Renal cortical epithelial cell (primary cell): ENCODE measurements at regions not wholly inside any gene's neighbourhood (a gene's known extent, or its start where the extent isn't known, plus 50 kb on each side); places are given as distances from the start of the nearest gene placed in this dataset.
"Not testable (repeated sequence)": the region's sequence is repeated elsewhere in the genome, so short reads cannot be mapped to it uniquely, and the experiment has no call there.

Experiments
- DNase-seq: peaks from one replicate; pipeline ENCODE4 v3.0.0-alpha.2; 2011; ENCODE audit warnings: low read depth

DNA sequence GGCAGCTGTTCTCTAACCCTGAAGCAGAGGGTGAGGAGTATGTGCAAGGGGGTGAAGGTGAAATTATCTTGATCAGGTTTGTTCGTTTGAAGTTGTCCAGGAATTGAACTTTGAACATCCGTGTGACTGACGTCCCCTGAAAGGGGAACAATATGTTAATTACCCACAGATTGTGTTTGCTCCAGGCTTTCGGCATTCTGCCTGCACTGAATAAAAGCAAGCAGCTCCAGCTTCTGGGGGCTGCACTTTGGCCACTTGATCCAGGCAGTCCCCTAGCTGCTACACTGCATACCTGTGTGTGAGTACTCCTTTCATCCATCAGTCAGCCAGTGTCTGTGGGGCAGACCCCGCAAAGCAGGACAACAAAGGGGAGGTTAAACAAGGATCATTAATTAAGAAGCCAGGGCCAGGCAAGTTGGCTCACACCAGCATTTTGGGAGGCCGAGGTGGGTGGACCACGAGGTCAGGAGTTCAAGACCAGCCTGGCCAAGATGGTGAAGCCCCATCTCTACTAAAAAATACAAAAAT is 104.8 kb upstream of the BTN3A2 start:
- DNase-seq, result no peak

DNA sequence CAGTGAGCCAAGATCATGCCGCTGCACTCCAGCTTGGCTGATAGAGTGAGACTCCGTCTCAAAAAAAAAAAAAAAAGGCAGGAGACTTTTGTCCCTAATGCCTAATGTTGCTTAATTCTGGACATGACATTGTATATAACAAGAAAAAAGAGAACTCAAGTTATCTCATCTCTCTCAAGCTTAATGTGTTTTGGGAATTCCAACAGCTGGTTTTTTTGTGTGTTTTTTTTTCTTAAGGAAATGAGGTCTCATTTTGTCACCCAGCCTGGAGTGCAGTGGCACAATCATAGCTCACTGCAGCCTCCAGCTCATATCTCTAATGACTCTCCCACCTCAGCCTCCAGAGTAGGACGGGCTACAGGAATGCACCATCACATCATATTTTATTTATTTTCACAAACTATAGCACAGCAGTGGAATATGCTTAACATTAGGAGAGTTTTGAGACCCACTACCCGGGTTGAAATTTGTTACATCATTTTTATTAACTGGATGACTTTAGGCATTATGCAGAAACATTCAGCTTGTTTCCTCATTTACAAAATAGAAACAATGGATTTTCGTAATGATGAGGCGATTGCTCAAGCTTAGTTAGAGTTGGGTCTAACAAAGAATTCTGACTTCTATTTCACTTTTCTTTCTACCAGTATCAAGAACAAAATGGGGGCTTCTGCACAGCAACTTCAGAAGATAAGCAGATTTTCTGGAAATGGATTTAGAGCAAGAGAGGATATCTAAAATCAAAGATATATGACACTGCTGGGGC is 104.1 kb upstream of the BTN3A2 start:
- DNase-seq, result no peak

DNA sequence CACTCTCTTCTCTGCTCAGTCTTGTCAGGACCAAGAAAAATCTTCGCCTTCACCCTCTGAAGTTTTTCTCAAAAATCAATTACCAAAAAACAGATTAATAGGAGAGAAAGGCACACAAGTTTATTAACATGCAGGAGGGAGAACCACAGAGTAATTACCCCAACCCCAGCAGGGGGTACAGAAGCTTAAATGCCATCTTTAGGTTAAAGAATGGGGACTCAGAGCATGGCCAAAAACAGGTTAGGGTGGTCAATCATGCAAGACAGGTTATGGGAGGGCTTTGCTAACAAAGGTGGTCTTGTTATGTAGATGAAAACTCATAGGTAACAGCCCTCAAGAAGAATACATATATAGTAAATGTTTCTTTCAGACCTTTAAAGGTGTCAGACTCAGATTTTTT is 100.5 kb upstream of the BTN3A2 start:
- no peak for DNase-seq

DNA sequence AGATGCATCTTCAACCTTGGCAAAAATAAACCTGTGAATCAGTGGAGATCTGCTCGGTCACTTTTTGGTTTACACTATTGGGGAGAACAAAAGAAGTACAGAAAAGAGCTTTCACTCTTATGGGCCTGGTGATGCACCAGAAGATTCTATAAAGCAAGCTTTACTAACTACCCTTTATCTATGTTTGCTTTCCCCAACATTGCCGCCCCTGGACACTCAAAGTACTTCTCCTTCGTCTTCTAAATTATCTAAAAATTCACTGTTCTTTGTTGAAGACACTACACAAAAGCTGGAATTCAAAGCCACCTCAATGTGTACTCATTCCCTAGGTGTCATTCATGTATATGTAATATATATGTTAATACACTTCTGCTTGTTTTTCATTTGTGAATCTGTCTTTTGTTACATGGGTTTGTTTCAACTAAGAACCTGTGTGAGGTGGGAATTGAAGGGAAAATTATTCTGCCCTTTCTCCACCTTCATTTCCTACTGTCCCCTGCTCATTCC is 97.9 kb upstream of the BTN3A2 start:
- no peak for DNase-seq

DNA sequence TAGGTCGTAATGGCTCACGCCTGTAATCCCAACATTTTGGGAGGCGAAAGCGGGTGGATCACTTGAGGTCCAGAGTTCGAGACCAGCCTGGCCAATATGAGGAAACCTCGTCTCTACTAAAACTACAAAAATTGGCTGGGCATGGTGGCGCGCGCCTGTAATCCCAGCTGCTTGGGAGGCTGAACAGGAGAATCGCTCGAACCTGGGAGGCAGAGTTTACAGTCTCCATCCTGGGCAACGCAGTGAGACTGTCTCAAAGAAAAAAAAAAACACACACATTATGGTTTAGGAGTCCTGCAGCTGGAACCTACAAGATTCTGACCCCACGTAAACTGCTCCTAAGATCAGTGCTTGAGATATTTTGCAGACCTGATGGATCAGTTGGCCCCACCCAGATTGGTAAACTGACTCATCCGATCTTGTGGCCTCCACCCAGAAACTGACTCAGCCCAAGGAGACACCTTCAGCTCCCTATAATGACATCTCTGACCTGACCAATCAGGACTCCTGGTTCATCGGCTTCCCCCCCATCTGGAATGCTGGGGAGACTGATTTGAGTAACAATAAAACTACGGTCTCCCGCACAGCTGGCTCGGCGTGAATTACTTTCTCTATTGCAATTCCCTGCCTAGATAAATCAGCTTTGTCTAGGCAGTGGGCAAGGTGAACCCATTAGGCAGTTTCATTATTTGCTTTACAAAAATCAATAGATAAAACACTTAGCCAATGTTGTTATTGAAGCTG is 96.2 kb upstream of the BTN3A2 start:
- peak; percentile 37 for DNase-seq

DNA sequence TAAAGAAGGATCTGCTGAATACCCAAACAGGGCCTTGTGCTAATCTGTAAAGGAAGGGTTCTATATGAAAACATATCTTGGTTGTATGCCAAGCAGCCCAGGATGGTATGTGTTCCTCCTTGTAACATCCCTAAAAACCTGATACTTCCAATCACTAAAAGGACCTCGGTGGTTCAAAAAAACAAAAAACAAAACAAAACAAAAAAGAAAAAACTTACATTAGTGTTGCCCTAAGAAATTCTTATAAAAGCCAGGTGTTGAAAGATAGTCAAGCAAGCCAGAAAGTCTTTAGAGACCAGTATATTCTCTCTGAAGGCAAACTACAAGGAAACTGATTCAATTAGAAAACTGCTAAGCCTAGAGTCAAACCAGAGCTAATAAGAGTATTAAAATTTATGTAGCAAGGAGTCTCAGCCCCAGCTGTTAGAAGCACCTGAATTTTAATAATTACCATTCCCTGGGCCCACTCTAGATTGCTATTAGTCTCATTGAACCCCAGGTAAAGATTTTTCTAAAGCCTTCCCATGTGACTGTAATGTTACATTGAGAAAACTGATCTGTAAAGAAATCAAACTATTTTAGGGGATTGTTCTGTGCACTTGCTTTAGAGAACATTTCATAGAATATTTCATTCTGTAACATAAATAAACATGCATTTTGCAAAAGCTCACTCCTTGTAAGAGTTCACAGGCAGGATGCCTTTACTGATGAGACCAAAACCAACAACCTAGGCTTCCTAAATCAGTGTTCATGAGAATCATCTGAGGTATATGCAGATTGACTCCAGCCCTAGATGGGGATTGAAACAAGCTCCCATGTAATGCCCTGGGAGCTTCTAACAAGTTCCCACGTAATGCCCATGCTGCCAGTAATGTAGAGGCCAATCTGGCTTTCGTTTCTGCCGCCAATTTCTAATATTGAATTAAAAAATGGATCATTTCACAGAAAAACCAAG is 95.2 kb upstream of the BTN3A2 start:
- peak; percentile 15 for DNase-seq

DNA sequence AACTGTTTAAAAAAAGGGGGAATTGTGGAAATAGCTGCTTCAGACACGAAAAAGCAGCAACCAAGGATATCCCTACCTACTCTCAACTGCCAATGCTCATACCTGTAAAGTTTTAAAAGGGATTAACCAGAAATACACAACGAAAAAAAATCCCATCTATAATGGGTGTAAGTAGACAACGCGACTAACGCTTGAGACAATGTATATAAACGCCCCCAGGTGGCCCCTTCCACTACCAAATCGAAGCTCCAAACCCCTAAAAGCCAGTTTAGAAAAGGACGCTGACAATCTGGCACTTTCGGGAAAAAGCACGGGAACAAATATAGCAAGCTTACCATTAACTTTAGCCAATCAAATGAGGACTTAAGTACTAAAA is 94.5 kb upstream of the BTN3A2 start:
- no peak for DNase-seq

DNA sequence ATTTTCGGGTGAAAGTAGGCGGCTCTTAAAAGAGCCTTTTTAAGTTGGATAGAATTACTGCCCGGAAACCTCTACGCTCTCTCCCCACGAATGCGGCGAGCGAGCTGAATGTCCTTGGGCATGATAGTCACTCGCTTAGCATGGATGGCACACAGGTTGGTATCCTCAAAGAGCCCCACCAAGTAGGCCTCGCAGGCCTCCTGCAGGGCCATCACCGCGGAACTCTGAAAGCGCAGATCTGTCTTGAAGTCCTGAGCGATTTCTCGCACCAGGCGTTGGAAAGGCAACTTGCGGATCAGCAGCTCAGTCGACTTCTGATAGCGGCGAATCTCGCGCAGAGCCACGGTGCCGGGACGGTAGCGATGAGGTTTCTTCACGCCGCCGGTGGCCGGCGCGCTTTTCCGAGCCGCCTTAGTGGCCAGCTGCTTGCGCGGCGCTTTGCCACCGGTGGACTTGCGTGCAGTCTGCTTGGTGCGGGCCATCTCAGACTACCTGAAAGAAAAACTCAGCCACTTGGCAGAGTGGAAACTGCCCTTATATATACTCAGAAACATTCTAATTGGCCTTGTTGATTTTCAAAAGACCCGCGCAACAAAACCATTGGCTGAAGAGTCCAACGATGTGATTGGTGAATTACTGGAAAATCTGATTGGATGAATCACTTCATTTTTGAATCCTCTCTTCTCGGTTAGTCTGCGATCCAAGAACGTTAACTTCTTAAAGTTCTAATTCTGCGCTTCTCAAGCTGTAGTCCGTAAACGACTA is 93.9 kb upstream of the BTN3A2 start:
- peak; percentile 95 for DNase-seq

DNA sequence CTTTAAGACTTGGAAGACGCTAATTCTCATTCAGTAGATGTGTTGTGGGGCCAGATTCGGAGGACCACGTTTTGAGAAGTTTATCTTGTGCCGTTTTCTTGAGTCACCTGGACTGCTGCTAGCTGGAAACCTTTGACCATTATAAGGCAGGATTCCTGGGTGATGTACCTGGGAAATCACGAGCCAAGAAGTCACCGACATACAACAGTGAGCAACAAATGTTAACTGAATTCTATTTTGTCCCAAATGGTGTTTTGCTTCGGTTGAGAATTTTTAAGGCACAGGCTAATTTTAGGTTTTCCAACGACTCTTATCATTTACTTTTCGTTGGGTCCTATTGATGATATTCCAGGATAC is 93.4 kb upstream of the BTN3A2 start:
- DNase-seq, result no peak

DNA sequence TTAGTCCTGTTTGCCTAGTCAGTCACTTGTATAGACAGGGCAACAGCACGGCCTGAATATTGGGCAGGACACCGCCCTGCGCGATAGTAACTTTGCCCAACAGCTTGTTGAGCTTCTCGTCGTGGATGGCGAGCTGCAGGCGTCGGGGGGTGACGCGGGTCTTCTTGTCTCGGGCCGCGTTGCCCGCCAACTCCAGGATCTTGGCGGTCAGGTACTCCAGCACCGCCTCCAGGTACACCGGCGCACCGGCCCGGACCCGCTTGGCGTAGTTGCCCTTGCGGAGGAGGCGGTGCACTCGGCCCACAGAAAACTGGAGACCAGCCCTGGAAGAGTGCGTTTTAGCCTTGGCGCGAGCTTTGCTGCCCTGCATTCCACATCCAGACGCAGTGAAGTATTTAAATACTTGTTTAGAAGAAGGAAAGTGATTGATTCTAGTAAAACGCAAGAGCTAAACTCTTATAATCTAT is 92.8 kb upstream of the BTN3A2 start:
- DNase-seq, result no peak

DNA sequence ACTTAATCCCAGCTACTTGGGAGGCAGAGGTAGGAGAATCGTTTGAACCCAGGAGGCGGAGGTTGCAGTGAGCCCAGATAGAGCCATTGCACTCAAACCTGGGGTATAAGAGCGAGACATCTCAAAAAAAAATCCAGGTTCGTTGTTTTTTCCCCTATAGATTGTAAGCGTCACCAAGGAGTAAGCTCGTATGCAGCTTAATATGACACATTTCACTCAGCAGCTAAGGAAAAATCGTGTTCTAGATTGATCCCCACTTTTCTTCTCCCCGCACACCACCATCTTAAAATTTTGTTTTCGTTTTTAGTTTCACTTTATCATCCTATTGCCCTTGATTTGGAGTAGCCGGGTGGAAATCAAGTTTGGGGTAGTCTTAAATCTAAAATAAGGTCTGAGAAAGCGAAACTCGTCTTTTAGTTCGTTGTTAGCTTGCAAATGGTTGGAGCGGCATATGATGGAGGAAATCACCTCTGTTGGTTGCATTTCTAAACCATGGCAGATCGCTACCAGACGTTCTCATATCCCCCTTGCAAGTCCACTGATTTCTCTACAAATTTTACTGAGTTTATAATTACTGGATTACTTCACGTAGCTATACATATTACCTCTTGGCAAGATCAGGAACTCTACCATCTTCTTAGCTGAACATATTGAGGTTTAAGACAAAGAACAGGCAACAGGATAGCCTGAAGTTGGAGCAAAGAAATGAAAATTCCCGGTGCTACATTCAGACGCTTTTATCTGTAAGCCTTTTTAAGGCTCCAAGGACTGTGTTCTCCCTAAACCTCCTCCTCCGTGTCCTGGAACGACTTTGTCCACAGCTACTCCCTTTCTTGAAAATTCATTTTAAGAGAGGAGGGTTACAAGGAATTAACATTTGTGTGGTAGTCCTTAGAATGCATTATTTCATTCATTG is 91.1 kb upstream of the BTN3A2 start:
- DNase-seq, result no peak

DNA sequence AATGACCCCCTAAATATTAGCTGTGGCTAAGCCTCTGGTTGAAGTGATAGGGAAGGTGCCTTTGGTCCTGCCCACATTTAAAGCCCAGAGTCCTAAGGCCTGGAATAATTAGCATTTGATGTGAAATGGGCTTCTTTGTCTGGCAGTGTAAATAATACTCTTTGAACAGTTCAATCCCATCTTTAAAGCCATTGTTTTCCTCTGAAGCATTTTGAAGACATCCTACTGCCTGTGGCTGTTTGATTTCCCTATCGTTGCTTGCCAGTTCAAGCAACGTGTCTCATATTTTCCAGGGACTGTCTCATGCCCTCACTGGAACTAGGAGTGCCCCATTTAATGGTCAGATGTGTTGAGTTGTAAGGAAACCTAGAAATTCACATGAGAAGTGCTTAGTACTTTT is 89.3 kb upstream of the BTN3A2 start:
- no peak for DNase-seq

DNA sequence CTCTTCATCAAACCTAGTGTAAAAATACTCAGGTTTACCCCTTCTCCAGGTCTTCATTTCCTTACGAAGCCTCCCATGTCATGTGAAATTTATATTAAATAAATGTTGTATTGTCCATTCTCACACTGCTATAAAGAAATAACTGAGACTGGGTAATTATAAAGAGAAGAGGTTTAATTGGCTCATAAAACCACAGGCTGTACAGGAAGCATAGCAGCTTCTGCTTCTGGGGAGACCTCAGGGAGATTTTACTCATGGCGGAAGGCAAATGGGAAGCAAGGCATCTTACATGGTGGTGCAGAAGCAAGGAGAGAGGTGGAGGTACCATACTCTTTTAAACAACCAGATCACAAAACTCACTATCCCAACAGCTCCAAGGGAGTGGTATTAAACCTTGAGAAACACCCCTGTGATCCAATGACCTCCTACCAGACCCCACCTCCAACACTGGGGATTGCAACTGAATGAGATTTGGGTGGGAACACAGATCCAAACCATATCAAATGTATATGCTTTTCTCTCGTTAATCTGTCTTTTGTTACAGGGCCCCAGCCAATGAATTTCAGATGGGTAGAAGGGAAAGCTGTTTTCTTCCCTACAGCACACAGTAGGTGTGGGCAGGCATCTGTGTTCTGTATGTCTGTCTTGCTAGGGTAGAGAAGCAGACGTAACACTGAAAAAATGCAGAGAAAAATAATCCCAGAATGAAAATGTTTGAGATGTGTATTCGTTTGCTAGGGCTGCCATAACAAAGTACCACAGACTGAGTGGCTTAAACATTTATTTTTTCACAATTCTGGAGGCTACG is 88.0 kb upstream of the BTN3A2 start:
- no peak for DNase-seq

DNA sequence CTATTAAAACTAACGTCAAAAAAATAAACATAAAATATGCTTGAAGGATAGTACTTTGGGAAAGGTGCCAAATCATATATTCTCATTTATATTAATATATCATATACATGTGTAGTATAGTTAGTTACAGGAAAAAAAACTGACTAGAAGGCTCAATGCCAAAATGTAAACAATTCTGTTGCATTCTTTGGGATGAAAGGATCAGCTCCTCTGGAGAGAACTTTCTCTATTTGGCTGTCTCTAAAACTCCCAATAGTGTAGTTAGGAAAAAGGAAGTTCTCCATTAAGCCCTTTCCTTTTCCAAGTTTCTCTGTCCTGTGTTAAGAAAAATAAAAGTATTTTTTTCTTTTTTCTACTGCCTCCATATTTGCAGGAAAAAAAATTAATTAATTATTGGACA is 86.5 kb upstream of the BTN3A2 start:
- DNase-seq, result no peak

DNA sequence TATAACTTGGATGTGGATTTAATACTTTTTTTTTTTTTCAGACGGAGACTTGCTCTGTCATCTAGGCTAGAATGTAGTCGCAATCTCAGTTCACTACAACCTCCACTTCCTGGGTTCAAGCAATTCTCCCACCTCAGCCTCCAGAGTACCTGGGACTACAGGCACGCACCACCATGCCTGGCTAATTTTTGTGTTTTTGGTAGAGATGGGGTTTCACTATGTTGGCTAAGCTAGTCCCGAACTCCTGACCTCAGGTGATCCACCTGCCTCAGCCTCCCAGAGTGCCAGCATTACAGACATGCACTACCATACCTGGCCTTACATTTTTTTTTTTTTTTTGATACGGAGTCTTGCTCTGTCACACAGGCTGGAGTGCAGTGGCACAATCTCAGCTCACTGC is 85.6 kb upstream of the BTN3A2 start:
- not testable (repeated sequence) for DNase-seq

DNA sequence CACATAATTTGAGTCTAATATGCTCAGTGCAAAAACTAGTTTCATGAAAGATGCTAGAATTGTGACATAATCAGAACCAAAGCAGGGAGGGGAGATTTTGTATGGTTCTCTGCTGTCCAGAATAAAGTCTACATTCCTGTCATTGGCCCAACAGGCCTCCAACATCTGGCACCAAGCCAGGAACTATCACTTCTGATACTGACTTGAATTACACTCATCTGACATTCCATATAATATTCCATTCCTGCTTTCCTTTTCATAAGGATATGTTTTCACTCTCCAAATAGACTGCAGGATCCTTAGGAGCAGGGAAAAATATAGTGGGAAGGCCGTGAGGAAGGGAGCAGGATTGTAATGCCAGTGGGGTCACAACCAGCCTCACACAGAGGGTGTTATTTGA is 84.6 kb upstream of the BTN3A2 start:
- DNase-seq, result no peak

DNA sequence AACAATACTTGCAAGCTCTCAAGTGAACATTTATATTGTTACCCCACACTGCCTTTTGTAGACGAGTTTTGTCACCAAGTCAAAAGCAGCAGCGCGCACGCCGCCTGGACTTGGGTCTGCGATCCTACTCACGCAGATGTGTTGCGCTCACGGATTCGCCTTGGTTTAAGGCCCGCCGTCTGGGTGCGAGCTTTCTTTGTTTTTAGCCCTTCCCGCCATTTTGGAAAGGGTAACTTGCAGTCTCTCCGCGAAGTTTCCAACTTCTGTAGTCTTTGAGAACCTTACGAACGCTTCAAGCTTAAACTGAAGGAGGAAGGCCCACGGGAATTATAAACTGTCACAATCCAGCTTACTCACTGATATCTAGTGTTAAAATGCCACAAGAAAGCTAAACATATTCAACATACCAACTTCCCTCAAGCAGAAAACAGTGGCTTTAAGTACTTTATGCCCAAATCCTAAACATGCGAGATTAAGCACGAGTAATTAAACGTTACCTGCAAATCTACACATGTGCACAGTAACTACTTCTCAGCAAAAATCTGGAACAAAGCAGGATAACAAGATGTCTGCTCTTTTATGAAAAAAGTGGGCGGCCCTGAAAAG is 80.4 kb upstream of the BTN3A2 start:
- DNase-seq, result peak; percentile 39
